Parathyroid adenoma (tissue), 2 donors: ENCODE measurements at regions not wholly inside any gene's neighbourhood (a gene's known extent, or its start where the extent isn't known, plus 50 kb on each side); places are given as distances from the start of the nearest gene placed in this dataset.
A peak's percentile ranks its signal among the peaks of the same experiment; 100 is the strongest.
"Not testable (repeated sequence)": the region's sequence is repeated elsewhere in the genome, so short reads cannot be mapped to it uniquely, and the experiment has no call there.

Experiments used
- H2AFZ ChIP-seq: fragments of 300-600 bp; sonication (generic); one replicate; pipeline ENCODE4 v1.7.0; 2017; ENCODE audit warnings: antibody characterized with exemption, mild to moderate bottlenecking
- H3K27ac ChIP-seq: fragments of 300-600 bp; sonication (generic); one replicate; pipeline ENCODE4 v1.7.0; 2017
- H3K27me3 ChIP-seq: fragments of 300-600 bp; sonication (generic); one replicate; pipeline ENCODE4 v1.7.0; 2017; ENCODE audit warnings: low read length; ENCODE audit not compliant: control insufficient read depth, insufficient read depth
- H3K36me3 ChIP-seq: fragments of 300-600 bp; sonication (generic); one replicate; pipeline ENCODE4 v1.7.0; 2017; ENCODE audit warnings: low read length; ENCODE audit not compliant: control insufficient read depth, insufficient read depth
- H3K4me1 ChIP-seq: fragments of 300-600 bp; sonication (generic); one replicate; pipeline ENCODE4 v1.7.0; 2017; ENCODE audit warnings: control low read depth
- H3K4me2 ChIP-seq: fragments of 300-600 bp; sonication (generic); one replicate; pipeline ENCODE4 v1.7.0; 2017; ENCODE audit warnings: low read length
- H3K4me3 ChIP-seq: fragments of 300-600 bp; sonication (generic); one replicate; pipeline ENCODE4 v1.7.0; 2017; ENCODE audit warnings: low read depth, low read length
- H3K79me2 ChIP-seq: fragments of 300-600 bp; sonication (generic); one replicate; pipeline ENCODE4 v1.7.0; 2017; ENCODE audit warnings: control low read depth
- H3K9ac ChIP-seq: fragments of 300-600 bp; sonication (generic); one replicate; pipeline ENCODE4 v1.7.0; 2017; ENCODE audit warnings: mild to moderate bottlenecking
- H3K9me3 ChIP-seq: fragments of 300-600 bp; sonication (generic); one replicate; pipeline ENCODE4 v1.7.0; 2017; ENCODE audit warnings: low read length; ENCODE audit not compliant: control insufficient read depth
- TF ChIP-seq, protein P1 (sequence below): fragments of 300-600 bp; sonication (generic); IDR thresholded peaks from one replicate; pipeline ENCODE4 v1.7.0; 2017; ENCODE audit warnings: antibody characterized with exemption, mild to moderate bottlenecking
- donor health status: primary hyperparathyroidism.

- Histone ChIP-seq H3K9ac (no peak overlapping the region), H2AFZ (no peak overlapping the region), H3K4me1 (no peaks in the 10 kb centered on the region), H3K27ac (no peak overlapping the region), H3K9me3 (no peaks in the 10 kb centered on the region), H3K4me3 (no peak overlapping the region), H3K4me2 (no peak overlapping the region), H3K36me3 (no peaks in the 10 kb centered on the region), H3K27me3 (no peaks in the 10 kb centered on the region), H3K79me2 (no peaks in the 10 kb centered on the region)
- TF ChIP-seq, protein P1, sequence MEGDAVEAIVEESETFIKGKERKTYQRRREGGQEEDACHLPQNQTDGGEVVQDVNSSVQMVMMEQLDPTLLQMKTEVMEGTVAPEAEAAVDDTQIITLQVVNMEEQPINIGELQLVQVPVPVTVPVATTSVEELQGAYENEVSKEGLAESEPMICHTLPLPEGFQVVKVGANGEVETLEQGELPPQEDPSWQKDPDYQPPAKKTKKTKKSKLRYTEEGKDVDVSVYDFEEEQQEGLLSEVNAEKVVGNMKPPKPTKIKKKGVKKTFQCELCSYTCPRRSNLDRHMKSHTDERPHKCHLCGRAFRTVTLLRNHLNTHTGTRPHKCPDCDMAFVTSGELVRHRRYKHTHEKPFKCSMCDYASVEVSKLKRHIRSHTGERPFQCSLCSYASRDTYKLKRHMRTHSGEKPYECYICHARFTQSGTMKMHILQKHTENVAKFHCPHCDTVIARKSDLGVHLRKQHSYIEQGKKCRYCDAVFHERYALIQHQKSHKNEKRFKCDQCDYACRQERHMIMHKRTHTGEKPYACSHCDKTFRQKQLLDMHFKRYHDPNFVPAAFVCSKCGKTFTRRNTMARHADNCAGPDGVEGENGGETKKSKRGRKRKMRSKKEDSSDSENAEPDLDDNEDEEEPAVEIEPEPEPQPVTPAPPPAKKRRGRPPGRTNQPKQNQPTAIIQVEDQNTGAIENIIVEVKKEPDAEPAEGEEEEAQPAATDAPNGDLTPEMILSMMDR, result no peak
These were observed 69.7 kb downstream of the BMP15 start for GRCh38 chrX:50980251-50980650.

GRCh38 chrX:50988649-50989048 lies 78.1 kb downstream of the BMP15 start:
- Histone ChIP-seq H3K4me3 (no peak overlapping the region), H3K36me3 (no peaks in the 10 kb centered on the region), H3K4me1 (no peaks in the 10 kb centered on the region), H3K27ac (no peak overlapping the region), H3K4me2 (no peak overlapping the region), H3K27me3 (no peaks in the 10 kb centered on the region), H3K9ac (no peak overlapping the region), H3K9me3 (no peaks in the 10 kb centered on the region), H2AFZ (no peak overlapping the region), H3K79me2 (no peaks in the 10 kb centered on the region)
- TF ChIP-seq, protein P1, result peak; percentile 23

DNA sequence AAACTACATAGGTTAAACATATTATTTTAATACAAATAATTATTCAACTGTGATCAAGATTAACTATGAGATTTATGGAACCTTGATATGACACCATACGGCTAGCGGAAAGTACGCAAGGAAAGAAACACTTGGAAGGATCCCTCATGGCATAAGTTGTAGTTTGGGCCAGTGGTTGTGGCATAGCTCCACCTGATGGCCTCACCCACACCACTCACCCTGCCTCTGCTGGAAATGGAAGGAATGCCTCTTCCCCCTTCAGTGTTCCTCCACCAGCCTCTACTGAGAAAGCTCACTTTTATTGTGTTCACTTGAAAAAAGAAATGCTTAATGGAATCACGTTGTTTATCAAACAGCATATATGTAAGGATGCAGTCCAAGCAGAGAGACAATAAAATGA lies 86.4 kb downstream of the BMP15 start:
- no peaks in the 10 kb centered on the region for H3K36me3 ChIP-seq
- H3K9ac ChIP-seq, result no peak overlapping the region
- no peaks in the 10 kb centered on the region for H3K4me1 ChIP-seq
- no peaks in the 10 kb centered on the region for H3K9me3 ChIP-seq
- no peaks in the 10 kb centered on the region for H3K79me2 ChIP-seq
- TF ChIP-seq, protein P1, result no peak
- H2AFZ ChIP-seq, result no peak overlapping the region
- H3K27me3 ChIP-seq, result no peaks in the 10 kb centered on the region
- no peak overlapping the region for H3K4me2 ChIP-seq
- no peak overlapping the region for H3K4me3 ChIP-seq
- H3K27ac ChIP-seq, result no peak overlapping the region

DNA sequence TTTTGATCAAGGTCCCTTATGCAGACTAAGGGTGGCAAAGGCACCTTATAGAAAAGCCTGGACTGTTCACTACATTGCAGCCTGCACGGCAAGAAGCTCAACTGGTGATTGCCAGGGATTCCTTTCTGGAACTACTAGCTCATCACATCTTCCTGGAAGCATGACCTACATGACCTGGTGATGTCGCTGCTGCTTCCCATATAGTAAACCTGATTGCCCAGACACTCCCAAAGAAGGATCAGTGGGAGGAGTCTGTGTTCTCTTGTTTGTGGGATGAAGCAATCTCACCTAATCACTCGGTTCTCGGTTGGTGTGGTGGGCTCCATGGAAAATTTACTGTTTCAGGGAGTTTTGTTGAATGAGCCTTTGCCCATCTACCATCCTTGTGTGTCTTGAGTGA lies 89.8 kb downstream of the BMP15 start:
- H2AFZ ChIP-seq, H3K27ac ChIP-seq, H3K4me1 ChIP-seq, H3K79me2 ChIP-seq, H3K27me3 ChIP-seq, H3K4me3 ChIP-seq, H3K36me3 ChIP-seq, H3K4me2 ChIP-seq, H3K9ac ChIP-seq, H3K9me3 ChIP-seq: not testable (repeated sequence)

GRCh38 chrX:51001733-51002632 lies 91.4 kb downstream of the BMP15 start:
- not testable (repeated sequence) for H3K4me3 ChIP-seq, H3K27ac ChIP-seq, H3K9ac ChIP-seq, H3K36me3 ChIP-seq, H3K4me2 ChIP-seq, H3K4me1 ChIP-seq, H3K79me2 ChIP-seq, H2AFZ ChIP-seq, H3K9me3 ChIP-seq, H3K27me3 ChIP-seq
